HG03432 (cell line): ENCODE measurements at regions not wholly inside any gene's neighbourhood (a gene's known extent, or its start where the extent isn't known, plus 50 kb on each side); places are given as distances from the start of the nearest gene placed in this dataset.
"Not testable (repeated sequence)": the region's sequence is repeated elsewhere in the genome, so short reads cannot be mapped to it uniquely, and the experiment has no call there.

Source experiments
- ATAC-seq: cut with Tn5 transposase; IDR thresholded peaks from one replicate; pipeline ENCODE4 v1.9.1; 2021; ENCODE audit warnings: mild to moderate bottlenecking, moderate library complexity; ENCODE audit not compliant: unreplicated experiment

GRCh38 chr12:84154991-84155930, 757.3 kb downstream of the SLC6A15 start:
- ATAC-seq = not testable (repeated sequence)

- not testable (repeated sequence) for ATAC-seq
Measured at GRCh38 chr12:84154439-84154990, 758.1 kb downstream of the SLC6A15 start.

DNA sequence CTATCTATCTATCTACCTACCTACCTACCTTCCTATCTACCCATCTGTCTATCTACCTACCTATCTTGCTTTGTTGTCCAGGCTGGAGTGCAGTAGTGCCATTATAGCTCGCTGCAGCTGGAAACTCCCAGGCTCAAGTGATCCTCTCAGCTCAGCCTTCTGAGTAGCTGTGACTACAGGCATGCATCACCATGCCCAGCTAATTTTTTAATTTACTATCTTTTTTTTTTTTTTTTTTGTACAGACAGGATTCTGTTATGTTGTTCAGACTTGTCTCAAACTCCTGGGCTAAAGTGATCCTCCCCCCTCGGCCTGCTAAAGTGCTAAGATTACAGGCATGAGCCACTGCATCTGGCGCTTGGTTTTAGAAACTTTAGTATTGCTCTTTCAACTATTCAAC, 762.4 kb downstream of the SLC6A15 start:
- no peak for ATAC-seq

DNA sequence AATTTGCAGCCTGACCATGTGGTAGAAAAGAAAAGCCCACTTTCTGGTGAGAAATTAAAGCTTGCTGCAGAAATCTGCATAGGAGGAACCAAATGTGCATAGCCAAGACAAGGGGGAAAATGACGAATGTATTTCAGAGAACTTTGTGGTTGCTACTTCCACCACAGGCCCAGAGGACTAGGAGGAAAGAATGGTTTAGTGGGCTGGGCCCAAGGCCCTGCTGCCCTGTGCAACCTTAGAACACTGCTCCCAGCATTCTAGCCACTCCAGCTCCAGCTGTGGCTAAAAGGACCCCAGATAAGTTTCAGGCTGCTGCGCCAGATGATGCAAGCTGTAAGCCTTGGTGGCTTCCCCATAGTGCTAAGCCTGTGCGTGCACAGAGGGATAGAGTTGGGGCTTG, 764.3 kb downstream of the SLC6A15 start:
- ATAC-seq = no peak

- ATAC-seq = no peak
Measured at GRCh38 chr12:84136862-84137367, 775.7 kb downstream of the SLC6A15 start.

GRCh38 chr12:84135586-84136279, 776.9 kb downstream of the SLC6A15 start:
- no peak for ATAC-seq

GRCh38 chr12:84134797-84135366, 777.7 kb downstream of the SLC6A15 start:
- ATAC-seq = no peak

DNA sequence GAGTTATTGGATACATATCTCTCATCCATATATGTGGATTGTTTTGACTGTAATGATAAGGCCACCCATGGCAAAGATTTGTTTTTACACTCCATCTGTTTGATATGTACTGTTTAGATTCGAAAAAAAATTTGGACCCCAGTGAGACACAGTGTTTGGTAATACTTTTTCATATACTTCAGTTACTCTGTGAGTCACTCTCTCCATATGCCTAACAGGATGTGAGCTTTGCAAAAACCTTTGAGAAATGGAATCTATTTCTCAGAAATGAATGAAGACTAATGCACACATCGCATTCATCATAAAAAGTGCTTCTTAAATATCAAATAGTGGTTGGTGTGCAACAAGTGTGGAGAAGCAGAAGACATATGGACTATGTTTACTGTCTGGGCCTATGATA, 781.5 kb downstream of the SLC6A15 start:
- ATAC-seq = no peak

- no peak for ATAC-seq
Measured at GRCh38 chr12:84128117-84128991, 784.2 kb downstream of the SLC6A15 start.

- no peak for ATAC-seq
Measured at GRCh38 chr12:84124211-84124610, 788.4 kb downstream of the SLC6A15 start.

GRCh38 chr12:84117190-84117589, 795.4 kb downstream of the SLC6A15 start:
- ATAC-seq = no peak

DNA sequence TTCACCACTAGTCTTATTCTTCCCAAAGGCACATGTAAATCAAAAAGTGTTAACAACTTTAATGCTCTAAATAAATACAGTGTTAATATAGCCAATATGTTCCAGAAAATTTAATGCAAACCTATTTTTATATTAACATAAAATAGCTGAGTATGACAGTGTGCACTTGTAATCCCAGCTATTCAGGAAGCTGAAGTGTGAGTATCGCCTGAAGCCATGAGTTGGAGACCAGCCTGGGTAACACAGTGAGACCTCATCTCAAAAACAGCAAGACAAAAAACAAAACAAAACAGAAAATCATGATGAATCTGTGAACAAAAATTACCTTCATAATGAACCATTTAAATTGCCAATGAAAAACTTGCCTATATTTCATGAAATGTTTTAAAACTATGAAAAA, 798.9 kb downstream of the SLC6A15 start:
- no peak for ATAC-seq

- not testable (repeated sequence) for ATAC-seq
Measured at GRCh38 chr12:84103886-84104285, 808.7 kb downstream of the SLC6A15 start.

GRCh38 chr12:84101963-84102362, 810.6 kb downstream of the SLC6A15 start:
- ATAC-seq = not testable (repeated sequence)

DNA sequence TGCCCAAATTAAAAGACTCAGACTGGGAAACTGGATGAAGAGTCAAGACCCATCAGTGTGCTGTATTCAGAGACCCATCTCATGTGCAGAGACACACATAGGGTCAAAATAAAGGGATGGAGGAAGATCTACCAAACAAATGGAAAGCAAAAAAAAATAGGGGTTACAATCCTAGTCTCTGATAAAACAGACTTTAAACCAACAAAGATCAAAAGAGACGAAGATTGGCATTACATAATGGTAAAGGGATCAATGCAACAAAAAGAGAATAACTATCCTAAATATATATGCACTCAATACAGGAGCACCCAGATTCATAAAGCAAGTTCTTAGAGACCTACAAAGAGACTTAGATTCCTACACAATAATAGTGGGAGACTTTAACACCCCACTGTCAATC, 813.0 kb downstream of the SLC6A15 start:
- not testable (repeated sequence) for ATAC-seq

- no peak for ATAC-seq
Measured at GRCh38 chr12:84091651-84092050, 820.9 kb downstream of the SLC6A15 start.

GRCh38 chr12:84089356-84089755, 823.2 kb downstream of the SLC6A15 start:
- ATAC-seq = no peak

- no peak for ATAC-seq
Measured at GRCh38 chr12:84085046-84085445, 827.6 kb downstream of the SLC6A15 start.

GRCh38 chr12:84079626-84080025, 833.0 kb downstream of the SLC6A15 start:
- ATAC-seq = no peak

- ATAC-seq = no peak
Measured at GRCh38 chr12:84077679-84078078, 834.9 kb downstream of the SLC6A15 start.
